GM12878 (cell line): ENCODE measurements at regions not wholly inside any gene's neighbourhood (a gene's known extent, or its start where the extent isn't known, plus 50 kb on each side); places are given as distances from the start of the nearest gene placed in this dataset.

Experiments
- ATAC-seq: fragments of 200-7000 bp; cut with Tn5 transposase; 3 replicates; pipeline ENCODE4 v1.9.1; 2020; ENCODE audit warnings: mild to moderate bottlenecking, moderate library complexity
- BruUV-seq: library from RNA; stranded (reverse); fragments of 400-500 nt; replicated peaks from 2 replicates; lab custom pipeline; 2021; lab: Mats Ljungman, UMichigan
- CTCF ChIA-PET: fragments of 300-600 bp; sonication (Branson Sonifier 250); formaldehyde crosslinking; extraction: SDS; loops from one replicate; lab custom pipeline; 2021; ENCODE audit warnings: inconsistent platforms; lab: Yijun Ruan, JAX
- POLR2A ChIA-PET: fragments of 350-600 bp; formaldehyde crosslinking; extraction: SDS; loops from one replicate; lab custom pipeline; 2021; ENCODE audit warnings: inconsistent platforms; lab: Charles Lee
- RAD21 ChIA-PET: fragments of 300-600 bp; sonication (Branson Sonifier 250); formaldehyde crosslinking; loops from one replicate; lab custom pipeline; 2023; ENCODE audit warnings: antibody characterized with exemption; ENCODE audit not compliant: unreplicated experiment; lab: Charles Lee
- SMC1A ChIA-PET: fragments of 300-600 bp; sonication (Branson Sonifier 250); formaldehyde crosslinking; loops from one replicate; lab custom pipeline; 2023; ENCODE audit not compliant: unreplicated experiment, uncharacterized antibody; lab: Charles Lee
- DNase-seq: peaks from one replicate; pipeline ENCODE4 v3.0.0-alpha.2; 2011; ENCODE audit warnings: low read depth, low spot score
- FAIRE-seq: peaks from 3 replicates; lab custom pipeline; 2011; peaks lifted over from hg19 to GRCh38; lab: Jason Lieb, UNC
- H2AFZ ChIP-seq: 2 replicates; pipeline ENCODE4 v1.6.0; 2011; ENCODE audit warnings: low read depth, low read length, control low read depth; ENCODE audit not compliant: control insufficient read depth
- H3K27ac ChIP-seq: 2 replicates; pipeline ENCODE4 v1.5.1; 2011; ENCODE audit warnings: control low read depth; ENCODE audit not compliant: control insufficient read depth, insufficient read depth
- H3K27me3 ChIP-seq, 2 experiments: replicated peaks in 1 of 2; 2 replicates each; pipeline versions ENCODE4 v1.6.0 to v1.6.1; 2011; ENCODE audit warnings: low read length in 1 of 2; ENCODE audit not compliant: control insufficient read depth in 2 of 2, insufficient read depth in 2 of 2
- H3K36me3 ChIP-seq, 2 experiments: 2 replicates each; pipeline ENCODE4 v1.5.1; 2011; ENCODE audit warnings: low read length in 1 of 2; ENCODE audit not compliant: control insufficient read depth in 2 of 2, insufficient read depth in 2 of 2
- H3K4me1 ChIP-seq: 2 replicates; pipeline ENCODE4 v1.6.1; 2011; ENCODE audit warnings: mild to moderate bottlenecking, low read length, moderate library complexity, mixed read lengths; ENCODE audit not compliant: control insufficient read depth, insufficient read depth
- H3K4me2 ChIP-seq: 2 replicates; pipeline ENCODE4 v1.6.0; 2011; ENCODE audit warnings: control low read depth; ENCODE audit not compliant: control insufficient read depth, insufficient read depth
- H3K4me3 ChIP-seq: fragments of 200-600 bp; sonication (generic); 2 replicates; pipeline ENCODE4 v1.5.1; 2016
- H3K79me2 ChIP-seq: 2 replicates; pipeline ENCODE4 v1.6.0; 2011; ENCODE audit warnings: low read length; ENCODE audit not compliant: control insufficient read depth, insufficient read depth
- H3K9ac ChIP-seq: 2 replicates; pipeline ENCODE4 v1.8.0; 2011; ENCODE audit warnings: low read length, control low read depth, mixed read lengths; ENCODE audit not compliant: control insufficient read depth, insufficient read depth
- H3K9me3 ChIP-seq: replicated peaks from 3 replicates; pipeline ENCODE4 v1.5.1; 2011; ENCODE audit warnings: mild to moderate bottlenecking, low read length; ENCODE audit not compliant: control insufficient read depth, insufficient read depth
- H4K20me1 ChIP-seq: 2 replicates; pipeline ENCODE4 v1.6.0; 2011; ENCODE audit not compliant: control insufficient read depth, insufficient read depth
- BCL3 ChIP-seq: IDR thresholded peaks from 2 replicates; pipeline ENCODE4 v1.6.1; 2011; ENCODE audit warnings: borderline replicate concordance, low read depth, mild to moderate bottlenecking, moderate library complexity, low read length; ENCODE audit not compliant: insufficient read depth, poor library complexity, severe bottlenecking
- BRCA1 ChIP-seq: IDR thresholded peaks from 2 replicates; pipeline ENCODE4 v1.6.1; 2011; ENCODE audit warnings: low read depth, low read length, improper control_type of control experiment
- IRF3 ChIP-seq: fragments of 450-650 bp; IDR thresholded peaks from 2 replicates; pipeline ENCODE4 v1.6.1; 2014; ENCODE audit warnings: mild to moderate bottlenecking
- LARP7 ChIP-seq: fragments of 450-650 bp; IDR thresholded peaks from 2 replicates; pipeline ENCODE4 v1.6.1; 2017; ENCODE audit warnings: mild to moderate bottlenecking
- MYC ChIP-seq: IDR thresholded peaks from 2 replicates; pipeline ENCODE4 v1.6.1; 2011; ENCODE audit warnings: mild to moderate bottlenecking, low read length, moderate library complexity, inconsistent platforms; ENCODE audit not compliant: insufficient read depth, insufficient replicate concordance, insufficient read length, severe bottlenecking
- RAD21 ChIP-seq: IDR thresholded peaks from 2 replicates; pipeline ENCODE4 v1.6.1; 2011; ENCODE audit warnings: mild to moderate bottlenecking, low read depth, low read length, moderate library complexity; ENCODE audit not compliant: insufficient read depth
- USF2 ChIP-seq: IDR thresholded peaks from 2 replicates; pipeline ENCODE4 v1.6.1; 2011; ENCODE audit warnings: low read depth, low read length, improper control_type of control experiment, borderline replicate concordance
- WGBS: methylation state at CpG from one replicate; pipeline ENCODE4 v1.1.6; 2016; ENCODE audit warnings: low lambda C conversion rate; ENCODE audit not compliant: insufficient replicate concordance, insufficient coverage; ENCODE audit errors: missing lambda C conversion rate; 5-methylcytosine and 5-hydroxymethylcytosine counted together
- in situ Hi-C: fragments of 300-500 bp; cut with MboI; formaldehyde crosslinking; loops from 9 replicates; pipeline ENCODE4 v1.14.3; 2018; ENCODE audit warnings: mixed read lengths
- intact Hi-C: fragments of 100-400 bp; cut with micrococcal nuclease; formaldehyde crosslinking; loops from one replicate; pipeline ENCODE4 v1.14.2; 2022; ENCODE audit not compliant: unreplicated experiment
- TF ChIP-seq, protein P1 (sequence below), 3 experiments: IDR thresholded peaks in 2 of 3; conservative IDR thresholded peaks in 1 of 3; 2 replicates each; pipeline ENCODE4 v1.5.1; 2011; ENCODE audit warnings: low read depth in 3 of 3, low read length in 3 of 3, mild to moderate bottlenecking in 3 of 3, control low read depth in 2 of 3, moderate library complexity in 2 of 3, inconsistent platforms in 1 of 3, mixed read lengths in 1 of 3; ENCODE audit not compliant: control insufficient read depth in 2 of 3, insufficient read depth in 1 of 3; ENCODE audit errors: extremely low read depth in 1 of 3
- TF ChIP-seq, protein P2 (sequence below): fragments of 450-650 bp; formaldehyde crosslinking; IDR thresholded peaks from 2 replicates; pipeline ENCODE4 v1.5.0; 2022; ENCODE audit warnings: mild to moderate bottlenecking, missing genetic modification characterization

DNA sequence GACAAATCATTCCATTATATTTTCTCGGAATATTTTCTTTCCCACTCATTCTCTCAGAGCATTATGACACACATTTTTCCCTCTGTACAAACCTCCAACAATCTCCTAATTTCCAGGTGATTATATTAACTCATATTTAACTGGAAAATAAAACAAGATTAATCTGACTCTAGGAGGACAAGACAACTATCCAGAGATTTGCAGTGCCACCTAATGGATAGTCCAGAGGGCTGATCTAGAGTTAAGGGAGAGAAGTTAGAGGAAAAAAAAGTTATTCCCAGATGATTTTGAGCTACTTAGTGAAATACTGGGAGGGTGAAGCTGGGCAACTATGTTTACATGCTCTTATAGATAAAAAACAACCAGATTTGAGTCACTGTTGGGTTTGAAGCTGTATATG, 161.7 kb downstream of the ALX1 start:
- H3K9ac ChIP-seq: no peak overlapping the region
- intact Hi-C loops (loop anchor here (10.0 kb wide), 1 partner anchor 287 kb away; no protein-coding TSS in a partner anchor), in situ Hi-C loops (loop anchor here (10.0 kb wide), 1 partner anchor 367 kb away; no protein-coding TSS in a partner anchor)
- no peaks in the 10 kb centered on the region for H3K9me3 ChIP-seq
- RAD21 ChIA-PET: interaction anchor here (1.4 kb wide), 1 partner anchor 16 kb away, joined by 12 read pairs; no protein-coding TSS in a partner anchor
- H3K36me3 ChIP-seq: no peaks in the 10 kb centered on the region
- peak; percentile 48; the same call in 1 of the 2 replicates for TF ChIP-seq RAD21
- no peak for TF ChIP-seq MYC
- TF ChIP-seq IRF3: no peak
- TF ChIP-seq, protein P1, sequence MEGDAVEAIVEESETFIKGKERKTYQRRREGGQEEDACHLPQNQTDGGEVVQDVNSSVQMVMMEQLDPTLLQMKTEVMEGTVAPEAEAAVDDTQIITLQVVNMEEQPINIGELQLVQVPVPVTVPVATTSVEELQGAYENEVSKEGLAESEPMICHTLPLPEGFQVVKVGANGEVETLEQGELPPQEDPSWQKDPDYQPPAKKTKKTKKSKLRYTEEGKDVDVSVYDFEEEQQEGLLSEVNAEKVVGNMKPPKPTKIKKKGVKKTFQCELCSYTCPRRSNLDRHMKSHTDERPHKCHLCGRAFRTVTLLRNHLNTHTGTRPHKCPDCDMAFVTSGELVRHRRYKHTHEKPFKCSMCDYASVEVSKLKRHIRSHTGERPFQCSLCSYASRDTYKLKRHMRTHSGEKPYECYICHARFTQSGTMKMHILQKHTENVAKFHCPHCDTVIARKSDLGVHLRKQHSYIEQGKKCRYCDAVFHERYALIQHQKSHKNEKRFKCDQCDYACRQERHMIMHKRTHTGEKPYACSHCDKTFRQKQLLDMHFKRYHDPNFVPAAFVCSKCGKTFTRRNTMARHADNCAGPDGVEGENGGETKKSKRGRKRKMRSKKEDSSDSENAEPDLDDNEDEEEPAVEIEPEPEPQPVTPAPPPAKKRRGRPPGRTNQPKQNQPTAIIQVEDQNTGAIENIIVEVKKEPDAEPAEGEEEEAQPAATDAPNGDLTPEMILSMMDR (IDR thresholded peaks at IDR 0.05 in 2 of 3, conservative IDR thresholded peaks at IDR 0.05 in 1 of 3; ENCODE audit: control insufficient read depth in 2 of 3, extremely low read depth in 1 of 3, insufficient read depth in 1 of 3, low read depth in 3 of 3, low read length in 3 of 3): peak in 1 of 3 experiments; percentile 27; a peak in 2 of 6 replicates
- no peak for TF ChIP-seq LARP7
- TF ChIP-seq BCL3: no peak
- no peak for TF ChIP-seq BRCA1
- TF ChIP-seq, protein P2, sequence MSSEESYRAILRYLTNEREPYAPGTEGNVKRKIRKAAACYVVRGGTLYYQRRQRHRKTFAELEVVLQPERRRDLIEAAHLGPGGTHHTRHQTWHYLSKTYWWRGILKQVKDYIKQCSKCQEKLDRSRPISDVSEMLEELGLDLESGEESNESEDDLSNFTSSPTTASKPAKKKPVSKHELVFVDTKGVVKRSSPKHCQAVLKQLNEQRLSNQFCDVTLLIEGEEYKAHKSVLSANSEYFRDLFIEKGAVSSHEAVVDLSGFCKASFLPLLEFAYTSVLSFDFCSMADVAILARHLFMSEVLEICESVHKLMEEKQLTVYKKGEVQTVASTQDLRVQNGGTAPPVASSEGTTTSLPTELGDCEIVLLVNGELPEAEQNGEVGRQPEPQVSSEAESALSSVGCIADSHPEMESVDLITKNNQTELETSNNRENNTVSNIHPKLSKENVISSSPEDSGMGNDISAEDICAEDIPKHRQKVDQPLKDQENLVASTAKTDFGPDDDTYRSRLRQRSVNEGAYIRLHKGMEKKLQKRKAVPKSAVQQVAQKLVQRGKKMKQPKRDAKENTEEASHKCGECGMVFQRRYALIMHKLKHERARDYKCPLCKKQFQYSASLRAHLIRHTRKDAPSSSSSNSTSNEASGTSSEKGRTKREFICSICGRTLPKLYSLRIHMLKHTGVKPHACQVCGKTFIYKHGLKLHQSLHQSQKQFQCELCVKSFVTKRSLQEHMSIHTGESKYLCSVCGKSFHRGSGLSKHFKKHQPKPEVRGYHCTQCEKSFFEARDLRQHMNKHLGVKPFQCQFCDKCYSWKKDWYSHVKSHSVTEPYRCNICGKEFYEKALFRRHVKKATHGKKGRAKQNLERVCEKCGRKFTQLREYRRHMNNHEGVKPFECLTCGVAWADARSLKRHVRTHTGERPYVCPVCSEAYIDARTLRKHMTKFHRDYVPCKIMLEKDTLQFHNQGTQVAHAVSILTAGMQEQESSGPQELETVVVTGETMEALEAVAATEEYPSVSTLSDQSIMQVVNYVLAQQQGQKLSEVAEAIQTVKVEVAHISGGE (CRISPR knock-in tag): no peak
- TF ChIP-seq USF2: no peak
- H3K27me3 ChIP-seq: peaks cover 0 to 3% of the 10 kb centered on the region in 2 experiments; a peak in 1 of 4 replicates
- H4K20me1 ChIP-seq: no peaks in the 10 kb centered on the region
- H3K4me2 ChIP-seq: no peak overlapping the region
- DNase-seq (no peak), ATAC-seq (no peak), FAIRE-seq (no peak)
- no peak overlapping the region for H3K27ac ChIP-seq
- 14% methylated on average over 1 of the region's 1 CpG for WGBS
- H3K4me3 ChIP-seq: no peak overlapping the region
- H3K4me1 ChIP-seq: no peaks in the 10 kb centered on the region
- no peaks in the 10 kb centered on the region for H3K79me2 ChIP-seq
- H2AFZ ChIP-seq: no peak overlapping the region
- POLR2A ChIA-PET: interaction anchor here (1.4 kb wide), 1 partner anchor 17 kb away, joined by 4 read pairs; no protein-coding TSS in a partner anchor
- no TSS peak for BruUV-seq
- SMC1A ChIA-PET: interaction anchor here (1.3 kb wide), 1 partner anchor 16 kb away, joined by 7 read pairs; no protein-coding TSS in a partner anchor
- CTCF ChIA-PET: interaction anchor here (3.0 to 3.9 kb wide), 2 partner anchors 16 to 132 kb away, joined by 13 to 29 read pairs; no protein-coding TSS in a partner anchor
